Body of pancreas (tissue), 4 donors: ENCODE measurements at regions not wholly inside any gene's neighbourhood (a gene's known extent, or its start where the extent isn't known, plus 50 kb on each side); places are given as distances from the start of the nearest gene placed in this dataset.

Experiments used
- ATAC-seq: fragments of 150-250 bp; one replicate; pipeline ENCODE4 v1.9.1; 2016
- DNase-seq, 4 donors: peaks; one replicate each; pipeline ENCODE4 v3.0.0-alpha.2; 2019
- H3K27ac ChIP-seq, 4 donors: fragments of 200-600 bp; sonication (generic); 1 replicate in 3 of 4; 2 replicates in 1 of 4; pipeline versions ENCODE4 v1.5.1 to v1.6.1; 2016 to 2019; ENCODE audit warnings: mild to moderate bottlenecking in 1 of 4, mixed read lengths in 1 of 4, moderate library complexity in 1 of 4
- H3K27me3 ChIP-seq, 2 donors: fragments of 200-600 bp; sonication (generic); one replicate each; pipeline ENCODE4 v1.6.0; 2016; ENCODE audit warnings: mild to moderate bottlenecking in 1 of 2
- H3K36me3 ChIP-seq, 2 donors: fragments of 200-600 bp; sonication (generic); replicated peaks in 1 of 2; 2 replicates each; pipeline ENCODE4 v1.5.1; 2016; ENCODE audit warnings: low read depth in 2 of 2; ENCODE audit not compliant: insufficient read depth in 1 of 2
- H3K4me1 ChIP-seq: fragments of 200-600 bp; sonication (generic); one replicate; pipeline ENCODE4 v1.6.0; 2016
- H3K4me3 ChIP-seq, 2 donors: fragments of 200-600 bp; sonication (generic); 1 replicate in 1 of 2; 2 replicates in 1 of 2; pipeline ENCODE4 v1.5.1; 2016 to 2019
- H3K9me3 ChIP-seq, 3 donors: fragments of 200-600 bp; sonication (generic); 1 replicate in 2 of 3; 2 replicates in 1 of 3; pipeline ENCODE4 v1.5.1; 2016
- POLR2A ChIP-seq, 3 donors: fragments of 450-650 bp; IDR thresholded peaks; one replicate each; pipeline ENCODE4 v1.6.1; 2016; ENCODE audit warnings: antibody characterized with exemption in 3 of 3, mild to moderate bottlenecking in 2 of 3
- WGBS, 2 donors: methylation state at CpG; one replicate each; pipeline ENCODE4 v1.1.5; 2017; 5-methylcytosine and 5-hydroxymethylcytosine counted together
- intact Hi-C: fragments of 100-400 bp; cut with DNase I; formaldehyde crosslinking; loops from one replicate; pipeline ENCODE4 v1.15.1; 2023
- TF ChIP-seq, protein P1 (sequence below), 7 experiments: fragments of 450-650 bp in 4 of 7; fragments of 200-600 bp in 3 of 7; sonication (generic) in 3 of 7; IDR thresholded peaks; one replicate each; pipeline ENCODE4 v1.5.1; 2016 to 2019; ENCODE audit warnings: antibody characterized with exemption in 7 of 7

DNA sequence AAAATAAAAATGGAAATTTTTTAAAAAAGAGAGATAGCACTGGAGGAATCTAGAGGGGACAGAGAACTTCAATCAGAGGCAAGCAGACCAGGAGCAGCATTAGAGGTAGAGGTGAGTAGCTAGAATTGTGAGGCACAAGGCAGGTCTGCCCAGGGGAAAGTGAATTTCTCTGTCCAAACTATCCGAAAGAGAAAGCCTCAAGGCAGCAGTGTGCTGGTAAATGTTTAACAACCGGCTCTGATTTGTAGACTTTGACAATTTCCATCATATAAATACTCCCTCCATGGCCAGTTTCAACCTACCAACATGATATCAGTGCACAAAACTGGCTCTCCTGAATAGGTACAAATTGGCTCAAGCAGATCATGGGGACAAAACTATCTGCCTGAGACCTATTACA lies 160.6 kb upstream of the EGLN3 start:
- Histone ChIP-seq H3K9me3 (no peaks in the 10 kb centered on the region), H3K36me3 (no peaks in the 10 kb centered on the region), H3K4me1 (peaks cover 15% of the 10 kb centered on the region), H3K27ac (no peak overlapping the region), H3K27me3 (no peaks in the 10 kb centered on the region), H3K4me3 (no peak overlapping the region)
- WGBS, 2 donors: 33 to 41% methylated on average over 2 of the region's 2 CpGs
- intact Hi-C loops: no loop called here
- no peak for TF ChIP-seq POLR2A (IDR thresholded peaks at IDR 0.05)
- TF ChIP-seq, protein P1, sequence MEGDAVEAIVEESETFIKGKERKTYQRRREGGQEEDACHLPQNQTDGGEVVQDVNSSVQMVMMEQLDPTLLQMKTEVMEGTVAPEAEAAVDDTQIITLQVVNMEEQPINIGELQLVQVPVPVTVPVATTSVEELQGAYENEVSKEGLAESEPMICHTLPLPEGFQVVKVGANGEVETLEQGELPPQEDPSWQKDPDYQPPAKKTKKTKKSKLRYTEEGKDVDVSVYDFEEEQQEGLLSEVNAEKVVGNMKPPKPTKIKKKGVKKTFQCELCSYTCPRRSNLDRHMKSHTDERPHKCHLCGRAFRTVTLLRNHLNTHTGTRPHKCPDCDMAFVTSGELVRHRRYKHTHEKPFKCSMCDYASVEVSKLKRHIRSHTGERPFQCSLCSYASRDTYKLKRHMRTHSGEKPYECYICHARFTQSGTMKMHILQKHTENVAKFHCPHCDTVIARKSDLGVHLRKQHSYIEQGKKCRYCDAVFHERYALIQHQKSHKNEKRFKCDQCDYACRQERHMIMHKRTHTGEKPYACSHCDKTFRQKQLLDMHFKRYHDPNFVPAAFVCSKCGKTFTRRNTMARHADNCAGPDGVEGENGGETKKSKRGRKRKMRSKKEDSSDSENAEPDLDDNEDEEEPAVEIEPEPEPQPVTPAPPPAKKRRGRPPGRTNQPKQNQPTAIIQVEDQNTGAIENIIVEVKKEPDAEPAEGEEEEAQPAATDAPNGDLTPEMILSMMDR (IDR thresholded peaks at IDR 0.05): no peak
- DNase-seq (no peak), ATAC-seq (no peak)

DNA sequence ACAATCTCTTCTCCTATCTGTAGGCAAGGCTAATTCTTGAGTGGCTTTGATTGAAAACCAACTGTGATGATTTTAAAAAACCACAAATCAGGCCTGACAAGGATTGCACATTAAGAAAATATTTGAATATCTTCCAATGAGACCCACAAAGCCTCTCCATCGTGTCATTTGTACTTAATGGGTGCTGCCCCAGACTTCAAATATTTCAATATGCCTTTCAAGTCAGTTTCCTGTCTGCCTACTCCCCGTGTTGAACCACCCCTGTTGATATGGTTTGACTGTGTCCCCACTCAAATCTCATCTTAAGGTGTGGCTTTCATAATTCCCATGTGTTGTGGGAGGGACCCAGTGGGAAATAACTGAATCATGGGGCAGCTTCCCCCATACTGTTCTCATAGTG lies 159.7 kb upstream of the EGLN3 start:
- DNase-seq (no peak), ATAC-seq (no peak)
- Histone ChIP-seq H3K4me3 (no peak overlapping the region), H3K4me1 (peaks cover 15% of the 10 kb centered on the region), H3K9me3 (no peaks in the 10 kb centered on the region), H3K27me3 (no peaks in the 10 kb centered on the region), H3K36me3 (no peaks in the 10 kb centered on the region), H3K27ac (no peak overlapping the region)
- intact Hi-C loops: no loop called here
- no peak for TF ChIP-seq POLR2A (IDR thresholded peaks at IDR 0.05)
- TF ChIP-seq, protein P1 (IDR thresholded peaks at IDR 0.05): no peak
- 75 to 80% methylated on average over 2 of the region's 2 CpGs for WGBS, 2 donors

DNA sequence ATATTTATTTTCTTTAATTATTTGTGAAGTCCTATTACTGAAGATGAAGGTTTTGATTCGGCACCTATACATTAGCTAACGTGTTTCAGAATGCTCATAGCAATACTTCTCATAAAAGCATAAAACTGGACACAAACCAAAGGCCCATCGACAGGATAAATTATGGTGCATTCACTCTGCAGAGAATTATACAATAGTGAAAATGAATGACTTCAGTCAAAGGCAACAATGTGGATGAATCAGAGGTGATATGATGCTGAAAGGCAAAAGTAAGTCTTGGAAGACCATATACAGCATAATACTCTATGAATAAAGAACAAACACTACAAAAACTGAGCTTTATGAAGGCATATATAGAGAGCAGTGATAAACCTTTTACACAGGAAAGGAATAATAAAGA lies 156.6 kb upstream of the EGLN3 start:
- Histone ChIP-seq H3K36me3 (no peaks in the 10 kb centered on the region), H3K9me3 (no peaks in the 10 kb centered on the region), H3K27ac (no peak overlapping the region), H3K27me3 (no peaks in the 10 kb centered on the region), H3K4me1 (peaks cover 5% of the 10 kb centered on the region), H3K4me3 (no peak overlapping the region)
- DNase-seq (no peak), ATAC-seq (no peak)
- intact Hi-C loops: loop anchor here (10.0 kb wide), 1 partner anchor 117 kb away; no protein-coding TSS in a partner anchor
- WGBS, 2 donors: 81 to 90% methylated on average over 3 of the region's 3 CpGs
- no peak for TF ChIP-seq POLR2A (IDR thresholded peaks at IDR 0.05)
- TF ChIP-seq, protein P1 (IDR thresholded peaks at IDR 0.05): no peak

DNA sequence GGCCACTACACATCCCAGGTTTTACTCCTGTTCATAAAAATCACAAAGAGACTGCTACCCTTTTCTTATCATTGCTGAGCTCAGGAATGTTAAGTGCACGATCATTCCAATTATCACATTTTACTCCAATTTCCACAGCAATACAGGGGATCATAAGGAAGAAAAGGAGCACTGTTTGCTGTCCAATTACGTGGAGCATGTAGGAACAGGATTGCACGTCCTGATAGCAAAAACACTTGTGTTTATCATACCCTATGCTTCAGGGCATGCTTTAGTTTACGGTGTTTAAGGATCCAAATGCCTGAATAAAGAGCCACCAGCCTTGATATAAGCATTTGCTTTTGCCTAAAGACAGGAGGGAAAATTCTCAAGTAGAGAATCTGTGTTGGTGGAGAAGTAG lies 155.4 kb upstream of the EGLN3 start:
- no peak for ATAC-seq
- WGBS, 2 donors: 62 to 80% methylated on average over 4 of the region's 4 CpGs

GRCh38 chr14:34104489-34105397 lies 153.9 kb upstream of the EGLN3 start:
- intact Hi-C loops: loop anchor here (10.0 kb wide), 1 partner anchor 120 kb away; no protein-coding TSS in a partner anchor
- DNase-seq (no peak), ATAC-seq (no peak)
- TF ChIP-seq, protein P1 (IDR thresholded peaks at IDR 0.05): no peak
- no peaks in the 10 kb centered on the region for H3K36me3 ChIP-seq
- no peaks in the 10 kb centered on the region for H3K4me1 ChIP-seq
- no peaks in the 10 kb centered on the region for H3K27me3 ChIP-seq
- H3K9me3 ChIP-seq: no peaks in the 10 kb centered on the region
- 72 to 80% methylated on average over 8 of the region's 8 CpGs for WGBS, 2 donors
- H3K4me3 ChIP-seq: no peak overlapping the region
- no peak overlapping the region for H3K27ac ChIP-seq

More for the DNA sequence above, 155.4 kb upstream of the EGLN3 start:
- Histone ChIP-seq H3K4me3 (no peak overlapping the region), H3K4me1 (no peaks in the 10 kb centered on the region), H3K9me3 (no peaks in the 10 kb centered on the region), H3K27ac (no peak overlapping the region), H3K27me3 (no peaks in the 10 kb centered on the region), H3K36me3 (no peaks in the 10 kb centered on the region)
- no peak for DNase-seq
- TF ChIP-seq POLR2A (IDR thresholded peaks at IDR 0.05): no peak
- intact Hi-C loops: loop anchor here (10.0 kb wide), 1 partner anchor 118 kb away; no protein-coding TSS in a partner anchor
